Daoy (cell line): ENCODE measurements at regions not wholly inside any gene's neighbourhood (a gene's known extent, or its start where the extent isn't known, plus 50 kb on each side); places are given as distances from the start of the nearest gene placed in this dataset.

ENCODE experiments used
- DNase-seq: peaks from one replicate; pipeline ENCODE4 v3.0.0-alpha.2; 2015; ENCODE audit warnings: low read depth

- DNase-seq: no peak
Measured at GRCh38 chr7:70986297-70986696, 145.6 kb upstream of the GALNT17 start.

- DNase-seq: no peak
Measured at GRCh38 chr7:70994176-70994575, 137.8 kb upstream of the GALNT17 start.

DNA sequence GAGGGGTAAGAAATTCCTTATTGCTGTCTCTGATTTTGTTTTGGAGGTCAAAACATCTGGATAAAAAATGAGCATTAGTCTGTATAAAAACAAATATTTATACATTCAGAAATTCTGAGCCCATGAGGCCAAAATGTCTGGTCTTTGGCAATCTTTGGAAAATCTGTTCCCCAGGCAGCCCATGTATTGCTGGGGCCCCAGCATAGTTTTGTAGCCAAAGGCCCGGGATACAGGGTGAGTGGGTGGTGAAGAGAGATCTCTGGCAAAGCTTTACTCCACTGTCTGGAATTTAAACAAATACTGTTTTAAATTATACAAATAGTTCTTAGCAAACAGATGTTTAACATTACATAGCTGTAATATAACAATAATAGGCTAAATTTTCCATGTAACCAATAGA is 134.7 kb upstream of the GALNT17 start:
- DNase-seq: no peak

DNA sequence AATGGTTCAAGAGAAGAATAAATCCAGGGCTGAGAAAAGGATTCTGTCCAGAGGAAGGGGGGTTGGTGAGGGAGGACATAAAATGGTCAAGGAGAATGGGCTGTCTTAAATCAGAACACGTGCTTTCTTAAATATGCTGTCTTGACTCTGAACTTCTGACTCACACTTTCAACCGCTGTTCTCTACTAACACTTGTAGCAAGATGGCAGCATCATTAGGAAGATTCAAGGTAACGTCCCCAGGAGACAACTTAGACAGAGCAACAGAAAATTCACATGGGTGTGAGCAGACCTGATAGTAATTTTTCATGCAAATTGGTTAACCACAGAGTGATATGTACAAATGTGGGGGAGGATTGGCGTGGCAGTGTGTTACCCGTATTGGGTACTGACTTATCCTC is 126.8 kb upstream of the GALNT17 start:
- DNase-seq: no peak

DNA sequence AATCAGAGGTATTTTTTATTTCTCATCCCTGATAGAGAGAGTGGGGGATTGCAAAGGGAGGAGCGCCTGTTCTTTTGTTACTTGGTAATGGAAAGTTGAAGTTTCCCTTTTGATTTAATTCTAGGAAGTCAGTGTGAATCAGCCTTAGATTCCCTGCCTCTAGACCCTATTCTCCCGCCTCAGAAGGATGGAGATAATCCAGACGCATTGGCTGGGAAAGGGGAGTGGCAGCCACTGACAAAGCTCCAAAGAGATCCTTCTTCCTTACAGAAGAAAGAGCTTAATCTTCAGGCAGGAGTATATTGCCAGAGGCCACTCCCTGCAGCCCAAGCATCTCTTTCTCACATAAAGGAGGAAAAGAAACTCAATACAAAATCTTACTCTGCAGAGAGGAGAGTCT is 122.3 kb upstream of the GALNT17 start:
- DNase-seq: no peak

DNA sequence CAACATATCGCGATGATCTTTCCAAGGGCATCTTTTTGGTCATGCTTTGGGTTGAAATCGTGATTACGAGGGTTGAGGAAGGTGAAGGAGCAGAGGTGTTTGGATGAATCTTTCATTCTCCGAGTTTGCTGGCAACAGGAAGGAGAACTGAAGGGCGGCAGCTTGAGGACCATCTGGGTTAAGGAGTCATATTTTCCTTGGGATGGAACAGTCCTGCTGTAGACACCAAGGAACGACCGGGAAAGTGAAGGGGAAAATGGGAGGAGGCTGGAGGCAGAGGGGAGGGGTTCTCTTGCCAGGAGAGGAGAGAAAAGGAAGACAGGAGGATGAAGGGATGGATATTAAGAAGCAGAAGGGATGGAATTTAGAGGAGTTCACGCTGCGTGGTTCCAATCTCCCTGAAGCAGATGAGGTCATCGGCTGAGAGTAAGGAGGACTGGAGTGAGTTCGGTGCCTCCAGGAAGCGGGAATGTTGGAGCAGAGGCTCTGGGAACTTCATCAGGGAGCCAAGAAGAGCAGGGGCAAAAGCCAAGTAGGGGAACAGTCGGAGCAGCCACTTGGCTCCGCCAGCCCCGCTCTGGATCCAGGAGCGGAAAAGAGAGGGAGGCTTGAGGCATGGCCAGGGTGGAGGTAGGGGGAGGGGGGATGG is 116.6 kb upstream of the GALNT17 start:
- DNase-seq: no peak

GRCh38 chr7:71016401-71016800 is 115.5 kb upstream of the GALNT17 start:
- DNase-seq: no peak

- no peak for DNase-seq
Measured at GRCh38 chr7:71017602-71018001, 114.3 kb upstream of the GALNT17 start.

DNA sequence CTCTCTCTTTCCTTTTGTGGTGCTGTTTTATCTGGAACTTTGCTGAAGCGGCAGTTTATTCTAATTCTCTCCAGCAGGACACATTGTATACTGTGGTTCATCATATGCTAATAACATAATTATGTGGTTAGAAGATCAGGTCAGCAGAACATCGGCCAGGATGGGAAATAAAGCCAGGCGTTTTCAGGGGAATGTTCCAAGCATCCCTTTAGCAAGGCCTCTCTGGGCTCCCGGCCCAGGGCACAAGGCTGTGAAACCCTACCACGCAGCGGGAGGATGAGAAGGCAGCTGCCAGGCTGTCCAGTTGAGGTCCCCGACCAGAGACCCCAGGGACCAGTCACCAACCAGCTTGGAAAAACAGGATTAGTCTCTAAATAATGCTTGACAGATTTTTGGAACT is 112.2 kb upstream of the GALNT17 start:
- DNase-seq: no peak

DNA sequence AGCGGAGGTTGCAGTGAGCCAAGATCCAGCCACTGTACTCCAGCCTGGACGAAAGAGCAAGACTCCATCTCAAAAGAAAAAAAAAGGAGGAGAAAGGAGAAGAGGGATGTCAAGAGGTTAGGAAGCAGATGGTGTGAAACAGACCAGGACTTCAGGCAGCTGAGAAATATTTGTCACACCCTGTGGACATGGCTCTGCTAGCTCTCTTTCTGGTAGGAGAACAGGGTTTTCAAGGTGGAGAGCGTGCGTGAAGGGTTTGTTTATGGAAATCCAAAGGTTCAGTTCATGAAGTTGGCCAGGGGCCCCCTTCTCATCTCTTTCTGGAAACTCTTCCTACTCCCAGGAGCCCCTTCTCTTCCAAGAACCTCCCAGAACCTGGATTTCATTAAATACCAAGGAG is 110.8 kb upstream of the GALNT17 start:
- no peak for DNase-seq

DNA sequence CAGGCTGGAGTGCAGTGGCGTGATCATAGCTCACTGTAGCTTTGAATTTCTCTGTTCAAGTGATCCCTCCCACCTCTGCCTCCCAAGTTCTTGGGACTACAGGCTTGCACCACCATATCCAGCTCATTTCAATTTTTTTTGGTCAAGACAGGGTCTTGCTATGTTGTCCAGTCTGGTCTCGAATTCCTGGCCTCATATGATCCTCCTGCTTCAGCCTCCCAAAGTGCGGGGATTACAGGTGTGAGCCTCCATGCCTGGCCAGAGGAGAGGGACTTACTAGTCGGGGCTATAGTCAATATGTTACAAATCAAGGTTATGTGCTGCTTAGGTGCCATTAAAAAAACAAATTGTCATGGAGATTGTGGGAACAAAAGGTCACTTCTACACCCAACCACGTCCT is 105.3 kb upstream of the GALNT17 start:
- no peak for DNase-seq

DNA sequence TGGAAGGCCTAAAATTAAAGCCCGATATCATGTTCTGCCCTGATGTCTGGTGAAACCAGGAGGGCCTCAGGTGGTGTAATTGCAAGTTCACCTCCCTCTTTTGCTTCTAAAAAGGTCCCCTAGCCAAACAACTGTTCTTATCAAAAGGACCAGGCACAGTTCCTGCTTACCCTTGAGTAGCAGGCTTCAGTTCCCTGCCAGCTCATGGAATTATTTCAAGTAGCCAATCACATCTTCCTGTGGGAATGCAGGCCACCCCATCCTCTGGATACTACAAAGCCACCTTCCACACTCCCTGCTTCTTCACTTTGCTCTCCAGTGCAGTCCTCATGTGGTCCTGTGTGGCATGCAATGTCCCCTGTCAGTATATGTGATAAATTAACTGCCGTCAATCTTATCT is 97.7 kb upstream of the GALNT17 start:
- no peak for DNase-seq

DNA sequence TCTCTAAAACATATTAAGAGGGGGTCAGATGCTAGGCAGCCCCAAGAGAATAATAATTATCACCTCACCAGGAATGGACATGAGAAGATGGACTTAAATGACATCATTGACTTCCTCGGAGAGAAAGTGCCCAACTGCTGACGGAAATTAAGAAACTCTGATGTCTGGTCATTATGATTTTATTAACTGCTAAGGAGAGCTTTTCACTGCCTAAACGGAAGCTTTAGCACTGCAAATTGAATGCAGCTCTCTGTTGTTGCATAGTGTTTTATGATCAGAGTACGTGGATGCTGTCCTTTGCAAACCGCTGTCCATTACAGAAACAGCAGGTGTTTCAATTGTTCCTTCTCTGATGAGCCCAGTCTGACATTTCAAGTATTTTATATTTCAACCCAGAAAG is 89.4 kb upstream of the GALNT17 start:
- DNase-seq: no peak

DNA sequence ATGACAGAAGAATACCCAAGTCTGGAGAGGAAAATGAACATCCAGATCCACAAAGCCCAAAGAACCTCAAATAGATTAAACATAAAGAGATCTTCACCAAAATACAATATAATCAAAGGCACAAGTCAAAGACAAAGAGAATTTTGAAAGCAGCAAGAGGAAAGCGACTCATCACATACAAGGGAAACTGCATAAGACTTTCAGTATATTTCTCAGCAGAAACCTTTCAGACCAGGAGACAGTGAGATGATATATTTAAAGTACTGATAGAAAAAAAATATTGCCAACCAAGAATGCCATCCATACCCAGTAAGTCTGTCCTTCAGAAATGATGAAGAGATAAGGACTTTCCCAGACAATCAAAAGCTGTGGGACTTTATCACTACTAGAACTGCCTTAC is 81.5 kb upstream of the GALNT17 start:
- DNase-seq: no peak

- DNase-seq: no peak
Measured at GRCh38 chr7:71055504-71055903, 76.4 kb upstream of the GALNT17 start.

DNA sequence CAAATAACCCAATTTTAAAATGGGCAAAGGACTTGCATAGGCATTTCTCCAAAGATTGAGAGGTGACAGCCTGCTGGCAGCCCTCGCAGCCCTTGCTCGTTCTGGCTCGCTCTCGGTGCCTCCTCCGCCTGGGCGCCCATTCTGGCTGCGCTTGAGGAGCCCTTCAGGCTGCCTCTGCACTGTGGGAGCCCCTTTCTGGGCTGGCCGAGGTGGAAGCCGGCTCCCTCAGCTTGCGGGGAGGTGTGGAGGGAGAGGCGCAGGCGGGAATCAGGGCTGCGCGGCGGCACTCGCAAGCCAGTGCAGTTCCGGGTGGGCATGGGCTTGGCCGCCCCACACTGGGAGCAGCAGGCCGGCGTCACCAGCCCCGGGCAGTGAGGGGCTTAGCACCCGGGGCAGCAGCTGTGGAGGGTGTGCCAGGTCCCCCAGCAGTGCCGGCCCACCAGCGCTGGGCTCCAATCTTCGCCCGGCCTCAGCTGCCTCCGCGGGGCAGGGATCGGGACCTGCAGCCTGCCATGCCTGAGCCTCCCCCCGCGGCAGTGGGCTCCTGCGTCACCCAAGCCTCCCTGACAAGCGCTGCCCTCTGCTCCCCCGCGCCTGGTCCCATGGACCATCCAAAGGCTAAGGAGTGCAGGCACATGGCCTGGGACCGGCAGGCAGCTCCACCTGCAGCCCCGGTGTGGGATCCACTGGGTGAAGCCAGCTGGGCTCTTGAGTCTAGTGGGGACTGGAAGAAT is 54.0 kb upstream of the GALNT17 start:
- no peak for DNase-seq
